ENCODE measurements at regions not wholly inside any gene's neighbourhood (a gene's known extent, or its start where the extent isn't known, plus 50 kb on each side); places are given as distances from the start of the nearest gene placed in this dataset.

DNA sequence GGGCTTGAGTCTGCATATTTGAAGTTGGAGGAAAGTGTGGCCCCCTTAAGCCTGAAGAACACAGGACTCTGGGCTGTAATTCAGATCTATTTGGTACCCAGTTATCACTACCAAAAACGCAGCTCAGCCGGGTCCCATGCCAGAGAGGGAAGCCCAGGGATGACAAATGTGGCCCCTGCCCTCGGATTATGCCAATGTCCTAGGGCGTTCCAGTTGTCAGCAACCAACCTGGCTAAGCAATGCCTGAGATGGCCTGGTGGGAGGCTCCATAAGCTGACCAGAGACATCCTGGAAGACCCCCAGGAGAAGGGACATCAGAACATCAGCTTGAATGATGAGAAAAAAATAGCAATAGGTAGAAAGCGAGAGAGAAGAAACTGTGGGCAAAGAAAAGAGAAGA lies 79.6 kb upstream of the UQCRFS1 start:
- DNase-seq (ENCODE audit: low spot score), result no peak

DNA sequence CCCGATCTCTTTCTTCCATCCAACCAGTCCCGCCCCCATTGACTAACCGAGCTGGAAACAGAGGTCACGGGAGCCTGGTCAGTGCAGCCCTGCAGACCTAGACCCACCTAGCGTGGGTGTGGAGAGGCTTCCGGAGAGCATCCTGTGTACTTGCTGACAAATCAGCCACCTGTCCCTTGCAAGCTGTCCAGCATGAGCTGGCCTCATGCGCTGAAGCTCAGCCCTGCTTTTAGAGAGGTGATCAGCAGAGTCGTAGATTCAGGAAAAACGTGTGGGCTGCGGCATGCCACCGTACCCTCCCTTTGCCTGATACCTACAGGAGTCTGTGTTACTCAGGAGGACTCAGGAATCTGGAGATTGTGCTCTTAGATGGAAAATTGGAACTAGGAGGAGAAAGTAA lies 80.3 kb upstream of the UQCRFS1 start:
- DNase-seq (ENCODE audit: low spot score), result no peak

DNA sequence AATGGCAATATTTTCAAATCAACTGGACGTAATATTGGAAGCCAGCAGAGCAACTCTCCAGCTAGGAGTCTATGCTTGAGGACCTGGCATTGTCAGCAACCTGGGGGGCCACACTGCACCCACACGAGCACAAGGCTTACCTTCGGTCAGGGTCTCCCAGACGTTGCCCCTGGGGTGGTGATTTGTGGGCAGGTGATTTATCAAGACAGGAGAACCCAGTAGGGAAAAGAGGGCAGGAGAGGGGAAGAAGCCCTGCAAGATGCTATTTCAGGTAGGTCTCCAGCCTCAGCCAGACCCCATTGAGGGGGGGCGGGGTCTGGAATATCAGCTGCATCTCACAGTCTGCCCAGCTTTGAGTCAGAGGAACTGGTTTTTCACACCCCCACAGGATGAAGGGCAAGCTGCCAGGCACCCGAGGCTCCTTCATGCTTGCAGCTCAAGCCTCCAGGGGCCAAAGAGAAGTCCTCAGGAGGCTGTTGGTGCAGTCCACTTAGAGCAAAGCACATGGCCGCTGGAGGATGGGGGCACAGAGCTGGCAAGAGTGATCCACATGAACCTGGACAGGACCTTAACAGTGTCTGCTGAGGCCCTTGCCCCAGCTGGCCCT lies 80.9 kb upstream of the UQCRFS1 start:
- no peak for DNase-seq (ENCODE audit: low spot score)

DNA sequence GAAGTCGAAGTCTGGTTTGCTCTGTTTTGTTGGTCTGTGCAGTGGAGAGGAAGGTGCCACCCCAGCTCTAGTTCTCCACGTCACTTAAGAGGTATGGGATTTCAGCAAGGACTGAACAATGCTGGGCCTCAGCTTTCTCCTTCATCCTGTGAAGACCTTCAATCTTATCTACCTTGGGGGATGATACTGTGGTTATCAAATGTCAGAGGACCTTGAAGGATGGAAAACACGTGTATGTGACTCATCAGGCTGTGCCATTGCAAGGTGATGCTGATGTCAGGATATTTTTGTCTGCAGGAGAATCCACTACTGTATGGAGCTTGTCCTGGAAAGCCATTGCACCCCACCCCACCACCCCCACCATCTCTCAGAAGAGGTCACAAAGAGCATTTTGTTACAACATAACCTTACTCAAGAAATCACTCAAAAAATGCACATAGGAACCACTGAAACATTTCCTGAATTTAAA lies 81.4 kb upstream of the UQCRFS1 start:
- DNase-seq (ENCODE audit: low spot score), result peak; percentile 19

DNA sequence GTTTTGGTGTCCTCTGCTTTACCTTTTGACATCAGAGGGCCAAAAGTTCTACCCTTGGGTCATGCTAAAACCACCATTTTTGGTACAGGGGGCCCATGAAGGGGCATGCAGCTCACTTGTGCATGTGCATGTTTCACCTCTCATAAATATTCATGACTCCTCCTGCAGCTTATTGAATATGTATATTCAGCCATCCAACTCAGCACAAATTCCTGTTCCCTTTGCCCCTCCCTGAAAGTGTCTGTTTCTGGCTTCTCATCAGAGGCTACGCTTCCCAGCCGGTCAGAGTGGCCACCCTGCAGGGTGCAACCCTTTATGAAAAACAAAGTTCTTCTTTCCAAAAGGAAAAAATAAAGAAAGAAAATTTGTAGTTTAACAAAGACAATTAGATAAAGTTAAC lies 82.3 kb upstream of the UQCRFS1 start:
- no peak for DNase-seq (ENCODE audit: low spot score)

DNA sequence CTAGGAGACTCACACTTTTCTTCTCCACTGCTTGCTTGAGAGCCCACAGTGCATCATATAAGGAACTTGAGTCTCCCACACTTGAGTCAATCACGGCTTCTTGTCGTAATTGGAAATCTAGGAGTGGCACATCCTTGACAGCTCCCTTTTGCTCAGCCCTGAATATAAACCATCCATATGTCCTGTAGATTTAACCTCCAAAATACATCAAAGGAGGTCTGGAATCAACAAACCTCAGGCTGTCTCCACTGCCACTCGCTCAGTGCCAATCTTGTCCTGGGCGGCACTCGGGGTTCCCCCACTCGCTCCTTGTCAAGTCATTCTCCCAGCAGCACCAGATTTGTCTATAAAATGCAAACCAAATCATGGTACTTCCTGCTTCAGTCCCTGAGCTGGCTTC lies 84.4 kb upstream of the UQCRFS1 start:
- no peak for DNase-seq (ENCODE audit: low spot score)

DNA sequence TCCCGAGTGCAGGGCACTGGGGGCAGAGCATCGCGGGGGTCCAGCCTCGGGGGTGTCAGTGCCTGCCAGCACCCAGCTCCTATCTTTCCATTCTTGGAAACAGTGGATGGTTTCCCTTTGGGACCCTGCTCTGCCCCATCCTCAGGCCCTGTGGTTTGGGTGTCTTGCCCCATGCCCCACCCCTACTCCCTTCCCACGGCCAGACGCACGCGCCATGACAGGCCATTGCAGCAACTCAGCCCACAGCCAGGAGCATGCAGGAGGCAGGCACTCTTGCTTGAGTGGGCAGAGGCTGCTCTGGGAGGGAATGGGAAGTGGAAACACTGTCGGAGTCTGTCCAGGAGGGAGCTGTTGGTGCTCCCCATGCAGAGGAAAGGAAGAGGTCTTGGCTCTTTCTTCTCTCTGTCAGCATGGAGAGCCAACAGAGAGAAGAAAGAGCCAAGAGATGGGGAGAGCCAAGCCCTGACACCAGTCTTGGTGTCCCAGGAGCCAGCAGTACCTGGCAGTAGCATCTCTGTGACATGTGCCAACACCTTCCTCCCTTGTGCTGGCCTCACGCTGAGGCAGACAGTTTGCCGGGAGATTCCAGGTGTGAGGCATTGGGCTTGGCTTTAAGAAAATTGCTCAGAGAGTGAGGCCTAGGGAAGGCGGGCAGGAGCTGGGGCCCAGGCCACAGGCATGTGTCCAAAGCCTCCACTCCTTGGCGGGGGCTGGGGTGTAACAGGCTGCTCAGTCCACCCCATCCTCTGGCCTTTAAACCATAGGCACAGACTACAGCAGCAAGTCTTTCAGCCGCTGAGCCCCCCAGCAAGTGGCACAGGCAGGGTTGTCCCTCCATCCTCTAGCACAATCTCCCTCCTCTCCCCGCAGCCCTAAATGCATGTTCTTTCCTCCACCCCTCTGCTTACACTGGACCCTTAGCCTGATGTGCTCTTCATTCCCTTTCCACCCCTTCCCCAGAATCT lies 86.7 kb upstream of the UQCRFS1 start:
- DNase-seq (ENCODE audit: low spot score), result no peak

DNA sequence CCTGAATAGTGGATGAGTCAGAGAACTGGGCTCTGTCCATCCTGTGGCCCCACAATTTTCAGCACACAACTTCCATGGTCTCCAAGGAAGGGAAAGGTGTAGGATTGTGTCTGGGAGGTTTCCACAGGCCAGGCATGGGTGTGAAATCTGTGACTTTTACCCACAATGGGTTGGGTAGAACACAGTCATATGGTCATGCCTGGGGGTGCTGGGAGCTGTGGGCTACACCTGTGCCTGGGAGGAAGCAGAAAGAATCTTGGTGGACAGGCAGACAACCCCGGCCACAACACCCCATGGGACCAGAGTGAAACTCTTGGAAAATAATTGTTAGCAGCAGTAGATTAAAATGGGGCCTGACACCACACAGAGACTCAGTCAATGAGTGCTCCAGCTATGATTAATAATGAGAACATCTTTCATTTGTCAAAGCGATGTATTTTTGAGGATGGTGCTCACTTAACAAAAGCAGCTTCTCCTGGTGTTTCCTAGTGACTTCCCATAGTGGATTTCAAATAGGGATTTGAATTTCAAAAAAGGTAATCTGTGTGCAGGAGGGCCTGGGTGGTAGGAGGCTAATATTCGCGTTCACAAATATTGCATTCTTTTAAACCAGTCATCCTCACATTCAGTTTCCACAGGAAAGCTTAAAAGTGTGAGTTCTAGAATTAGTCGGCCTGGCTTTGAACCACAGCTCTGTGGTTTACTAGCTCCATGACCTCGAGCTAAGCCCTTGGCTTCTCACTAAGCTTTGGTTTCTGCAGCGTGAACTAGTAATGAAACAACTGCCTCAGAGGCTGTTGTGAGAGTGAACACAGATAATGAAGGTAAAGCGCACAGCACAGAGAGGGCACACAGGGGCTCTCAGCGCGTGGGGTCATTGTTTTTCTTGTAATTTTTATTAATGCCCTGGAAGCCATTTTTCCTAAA lies 89.3 kb upstream of the UQCRFS1 start:
- no peak for DNase-seq (ENCODE audit: low spot score)

DNA sequence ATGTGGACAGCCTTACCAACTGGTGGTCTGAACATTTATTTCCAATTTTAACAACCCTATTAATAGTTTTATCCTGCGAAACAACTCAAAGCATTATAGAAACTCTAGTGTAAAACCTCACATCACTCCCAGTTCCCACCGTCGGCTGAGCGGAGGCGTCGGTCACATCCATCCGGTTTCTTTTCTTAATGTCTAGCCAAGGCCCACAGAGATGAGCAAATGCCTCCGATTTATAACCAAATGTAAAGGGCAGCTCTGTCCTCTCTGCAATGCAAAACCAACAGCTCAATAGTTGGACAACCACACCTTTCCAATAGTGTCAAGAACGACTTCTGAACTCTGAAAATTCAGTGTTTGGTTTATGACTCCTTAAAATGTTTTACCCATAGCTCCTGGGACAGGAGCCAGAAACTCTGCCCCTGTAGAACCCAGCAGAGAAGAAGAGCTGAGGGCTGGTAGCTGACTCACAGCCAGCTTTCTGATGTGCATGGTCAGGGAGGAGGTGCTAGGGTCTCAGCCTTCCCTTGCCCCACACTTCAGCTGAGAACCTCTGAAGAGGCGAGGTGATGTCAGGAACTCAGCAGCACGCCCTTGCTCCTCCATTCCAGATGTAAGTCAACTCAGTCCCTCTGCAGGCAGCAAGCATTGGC lies 90.2 kb upstream of the UQCRFS1 start:
- no peak for DNase-seq (ENCODE audit: low spot score)

DNA sequence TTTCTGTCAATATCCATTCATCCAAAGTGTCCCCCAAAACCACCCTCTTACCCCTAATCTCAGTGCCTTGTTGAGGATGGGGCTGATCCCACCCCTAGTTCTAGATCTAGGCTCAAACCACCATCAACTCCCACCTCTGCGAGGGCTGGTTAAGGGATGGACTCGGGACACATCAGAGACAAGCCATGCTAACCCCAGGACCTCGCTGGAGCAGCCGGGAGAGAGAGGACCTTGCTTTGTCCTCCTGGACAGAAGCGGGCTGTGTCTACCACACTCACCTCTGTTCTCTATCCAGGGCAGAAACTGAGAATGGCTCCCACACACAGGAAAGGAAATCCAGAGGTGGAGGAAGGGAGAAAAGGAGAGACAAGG lies 90.8 kb upstream of the UQCRFS1 start:
- no peak for DNase-seq (ENCODE audit: low spot score)

DNA sequence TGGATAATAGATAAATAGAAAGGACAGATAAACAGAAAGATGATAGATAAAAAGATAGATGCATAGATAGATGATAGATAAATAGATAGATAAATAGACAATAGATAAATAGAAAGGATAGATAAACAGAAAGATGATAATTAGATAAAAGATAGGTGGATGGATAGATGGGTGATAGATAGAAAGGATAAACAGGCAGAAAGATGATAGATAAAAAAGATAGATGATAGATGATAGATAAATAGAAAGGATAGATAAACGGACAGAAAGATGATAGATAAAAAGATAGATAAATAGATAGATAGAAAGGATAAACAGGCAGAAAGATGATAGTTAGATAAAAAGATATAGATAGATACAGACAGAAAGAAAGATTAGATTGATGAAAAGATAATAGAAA lies 92.3 kb upstream of the UQCRFS1 start:
- no peak for DNase-seq (ENCODE audit: low spot score)

DNA sequence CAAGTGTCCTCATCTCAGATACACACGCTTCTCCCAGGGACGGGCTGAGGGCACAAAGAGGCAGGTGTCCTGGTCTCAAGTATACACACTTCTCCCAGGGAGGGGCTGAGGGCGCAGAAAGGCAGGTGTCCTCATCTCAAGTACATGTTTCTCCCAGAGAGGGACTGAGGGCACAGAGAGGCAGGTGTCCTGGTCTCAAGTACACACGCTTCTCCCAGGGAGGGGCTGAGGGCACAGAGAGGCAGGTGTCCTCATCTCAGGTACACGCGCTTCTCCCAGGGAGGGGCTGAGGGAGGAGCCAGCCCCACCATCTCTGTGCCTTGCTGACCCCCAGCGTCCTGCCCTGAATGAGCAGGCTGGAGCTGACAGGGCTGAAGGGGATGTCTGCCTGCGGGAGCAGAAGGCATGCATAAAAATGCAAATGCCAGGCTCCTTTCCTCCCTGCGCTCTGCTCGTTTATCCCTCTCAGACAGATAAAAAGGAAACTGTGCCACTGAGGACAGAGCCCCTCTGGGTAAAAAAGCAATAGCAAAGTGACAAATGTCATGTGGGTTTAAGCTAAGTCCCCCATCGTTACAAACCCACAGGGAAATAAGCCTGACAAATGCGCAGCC lies 96.1 kb upstream of the UQCRFS1 start:
- DNase-seq (ENCODE audit: low spot score), result no peak

DNA sequence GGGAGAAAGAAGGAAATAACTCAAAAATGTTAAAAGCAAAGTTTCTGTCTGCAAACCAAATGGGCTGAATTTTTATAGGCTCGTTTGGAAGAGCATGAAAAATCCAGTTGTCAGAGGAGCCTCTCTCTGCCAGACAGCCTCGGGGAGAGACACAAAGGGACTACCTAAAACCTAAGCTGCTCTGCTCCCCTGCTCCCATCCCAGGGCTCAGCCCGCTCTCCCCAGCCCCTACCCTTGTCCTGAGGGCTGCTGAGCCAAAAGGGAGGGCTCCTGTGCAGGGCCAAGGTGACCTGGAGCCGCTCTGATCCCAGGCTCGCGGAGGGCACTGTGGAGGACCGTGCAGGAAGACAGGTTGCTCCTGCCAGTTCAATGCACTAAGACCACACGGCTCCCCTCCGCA lies 96.7 kb upstream of the UQCRFS1 start:
- DNase-seq (ENCODE audit: low spot score), result no peak

DNA sequence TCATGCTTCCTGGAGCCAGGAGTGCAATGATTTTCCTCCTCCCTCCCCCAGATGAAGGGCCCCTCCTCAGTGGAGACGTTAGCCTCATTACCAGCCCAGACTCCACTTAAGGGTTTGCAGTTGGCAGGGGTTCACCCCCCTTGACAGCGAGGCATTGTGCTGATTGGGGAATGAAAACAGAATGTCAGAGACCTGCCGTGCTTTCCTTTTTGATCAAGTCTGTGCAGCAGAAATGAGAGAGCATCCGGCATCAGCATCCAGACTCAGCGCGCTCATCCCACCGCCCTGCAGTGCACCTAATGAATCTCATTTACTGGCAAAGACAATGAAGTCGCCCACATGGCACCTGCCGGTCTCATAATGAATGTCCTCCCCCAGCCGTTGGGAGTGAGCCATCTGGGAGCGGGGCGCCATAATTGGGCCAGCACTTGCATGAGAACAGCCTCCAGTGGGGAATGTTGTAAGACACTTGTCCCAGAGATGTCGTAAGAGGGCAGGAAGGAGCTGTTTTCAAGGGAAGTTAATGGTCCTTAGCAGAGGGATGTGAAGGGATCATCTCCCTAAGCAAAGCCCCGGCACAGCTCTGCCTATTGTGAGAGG lies 98.3 kb upstream of the UQCRFS1 start:
- no peak for DNase-seq (ENCODE audit: low spot score)

DNA sequence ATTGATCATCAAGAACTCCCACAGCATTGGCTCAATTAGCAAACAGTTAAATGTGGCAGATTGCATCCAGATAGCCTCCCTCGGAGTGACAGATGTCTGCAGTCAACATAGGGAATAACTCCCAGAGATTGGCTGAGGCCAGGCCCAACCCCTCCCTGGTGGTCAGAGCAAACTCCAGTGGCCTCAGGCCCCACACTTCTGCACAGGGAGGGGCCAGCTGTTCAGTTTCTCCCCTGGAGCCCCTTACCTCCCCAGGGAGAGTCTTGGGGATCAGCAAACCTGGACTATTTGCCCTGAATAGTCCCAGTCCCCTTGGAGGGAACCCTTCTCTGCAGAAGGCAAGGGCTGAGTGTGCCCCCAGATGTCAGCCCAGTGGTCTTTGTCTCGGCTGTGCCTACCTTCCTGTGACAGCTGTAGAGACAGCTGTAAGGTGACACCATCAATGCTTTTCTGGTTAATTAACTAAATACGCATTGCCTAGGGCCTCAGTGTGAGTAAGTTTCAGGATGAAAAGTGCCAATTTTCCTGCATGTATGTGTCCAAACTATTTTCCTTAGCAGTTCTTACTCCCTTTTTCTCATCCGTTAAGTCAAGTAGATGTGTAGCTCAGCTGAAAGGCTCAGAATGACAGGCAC lies 102.7 kb upstream of the UQCRFS1 start:
- no peak for DNase-seq (ENCODE audit: low spot score)

DNA sequence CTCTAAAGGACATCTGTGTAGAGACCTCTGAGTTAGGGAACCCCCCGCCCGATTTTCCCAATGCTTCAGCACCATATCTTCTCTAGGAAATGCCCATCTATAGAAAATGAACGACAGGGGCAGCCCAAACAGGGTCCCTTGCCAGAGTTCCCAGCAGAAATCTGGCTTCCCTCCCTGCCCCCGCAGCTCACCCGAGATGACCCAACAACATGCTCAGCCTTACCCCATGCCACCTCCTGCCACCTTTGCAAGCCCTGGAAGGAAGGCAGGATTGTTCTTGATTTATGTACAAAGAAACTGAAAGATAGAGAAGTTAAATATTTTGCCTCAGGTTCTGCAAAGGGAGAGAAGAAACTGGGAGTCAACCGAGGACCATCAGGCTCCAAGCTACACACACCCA lies 105.6 kb upstream of the UQCRFS1 start:
- DNase-seq (ENCODE audit: low spot score), result no peak

DNA sequence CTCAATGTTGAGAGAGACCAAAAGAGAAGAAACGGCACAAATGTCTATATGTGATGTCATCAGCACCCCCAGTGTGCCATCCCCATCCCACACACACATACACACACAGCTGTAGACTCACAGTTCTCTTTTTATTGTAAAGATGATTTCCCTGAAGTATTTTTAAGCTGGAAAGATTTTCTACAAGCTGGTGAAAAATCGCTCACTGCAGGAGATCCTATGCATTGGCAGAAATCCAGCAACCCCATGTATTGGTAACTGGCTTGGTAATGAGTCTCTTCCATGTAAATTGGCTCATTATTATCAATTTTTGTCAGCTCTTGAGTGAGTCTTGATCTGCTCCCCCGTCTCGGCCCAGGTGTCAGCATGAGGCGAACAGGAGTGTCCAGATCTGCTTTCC lies 107.1 kb upstream of the UQCRFS1 start:
- DNase-seq (ENCODE audit: low spot score), result no peak

DNA sequence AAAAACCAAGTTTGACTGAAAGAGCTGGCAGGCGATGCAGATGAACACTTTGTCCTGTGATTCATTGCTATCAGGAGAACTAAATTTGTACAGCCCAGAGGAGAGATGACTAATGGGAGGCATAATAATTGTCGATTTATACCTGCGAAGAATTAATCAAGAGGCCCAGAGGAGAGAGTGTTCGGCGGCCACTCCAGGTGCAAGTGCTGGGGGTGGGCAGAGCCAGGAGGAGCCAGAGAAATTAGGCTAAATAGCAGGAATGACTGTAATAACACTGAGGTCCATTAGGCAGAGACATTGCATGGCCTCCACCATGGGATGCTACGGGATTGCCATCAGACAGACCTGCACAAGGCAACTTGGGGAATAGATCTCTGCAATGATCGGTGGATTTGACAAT lies 107.7 kb upstream of the UQCRFS1 start:
- no peak for DNase-seq (ENCODE audit: low spot score)

DNA sequence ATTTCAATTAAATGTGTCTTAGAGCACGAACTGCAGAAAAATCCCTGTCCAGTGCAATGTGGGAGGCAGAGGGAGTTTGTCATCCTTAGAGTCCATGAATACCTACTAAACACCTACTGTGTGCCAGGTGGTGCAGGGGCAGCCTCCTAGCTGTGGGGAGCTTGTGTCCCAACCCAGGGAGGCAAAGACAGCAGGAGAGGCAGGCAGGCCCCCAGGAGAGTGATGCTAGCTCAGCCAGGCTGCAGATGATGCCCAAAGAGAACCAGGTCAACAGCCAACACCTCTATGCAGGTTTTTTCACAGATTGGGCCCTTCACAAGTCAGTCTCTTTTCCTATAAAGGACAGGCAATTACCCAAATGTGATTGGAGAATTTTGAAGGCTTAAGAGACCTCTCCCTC lies 108.2 kb upstream of the UQCRFS1 start:
- no peak for DNase-seq (ENCODE audit: low spot score)

DNA sequence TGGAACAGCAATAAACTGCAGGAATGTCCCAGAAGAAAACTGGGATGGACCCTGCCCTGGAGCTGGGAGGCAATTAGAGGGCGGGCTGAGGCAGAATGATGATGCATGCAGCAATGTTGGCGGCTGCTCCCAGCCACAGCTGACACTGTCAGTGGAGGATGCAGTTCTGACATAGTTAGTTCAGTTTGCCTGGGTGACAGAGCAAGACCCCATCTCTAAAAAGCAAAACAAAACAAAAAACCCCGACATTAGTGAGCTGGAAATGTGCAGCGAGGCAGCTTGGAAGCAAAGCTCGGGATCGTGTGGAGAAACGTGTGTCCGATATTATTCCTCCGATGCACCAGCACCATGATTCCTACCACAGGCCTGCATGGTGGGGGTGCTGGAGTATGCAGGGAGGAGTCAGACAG lies 110.1 kb upstream of the UQCRFS1 start:
- DNase-seq (ENCODE audit: low spot score), result no peak
